Left lung (tissue), 4 donors: ENCODE measurements at regions not wholly inside any gene's neighbourhood (a gene's known extent, or its start where the extent isn't known, plus 50 kb on each side); places are given as distances from the start of the nearest gene placed in this dataset.

Source experiments
- ATAC-seq: fragments of 200-7000 bp; cut with Tn5 transposase; one replicate; pipeline ENCODE4 v1.9.1; 2020; ENCODE audit warnings: moderate library complexity
- DNase-seq, 4 donors: peaks; one replicate each; pipeline ENCODE4 v3.0.0-alpha.2; 2013 to 2020
- H3K27ac ChIP-seq, 2 donors: fragments of 200-600 bp; sonication (generic) in 1 of 2; one replicate each; pipeline versions ENCODE4 v1.5.0 to v1.8.0; 2020 to 2021
- H3K27me3 ChIP-seq, 2 donors: fragments of 200-600 bp; sonication (generic) in 1 of 2; one replicate each; pipeline versions ENCODE4 v1.5.0 to v1.8.0; 2020 to 2021
- H3K36me3 ChIP-seq, 2 donors: fragments of 200-600 bp; sonication (generic) in 1 of 2; one replicate each; pipeline versions ENCODE4 v1.5.0 to v1.8.0; 2020 to 2021
- H3K4me1 ChIP-seq, 2 donors: fragments of 200-600 bp; one replicate each; pipeline ENCODE4 v1.8.0; 2021
- H3K4me3 ChIP-seq, 2 donors: fragments of 200-600 bp; sonication (generic) in 1 of 2; one replicate each; pipeline versions ENCODE4 v1.5.0 to v1.8.0; 2020 to 2021; ENCODE audit warnings: mild to moderate bottlenecking in 1 of 2
- H3K9me3 ChIP-seq, 2 donors: fragments of 200-600 bp; sonication (generic) in 1 of 2; one replicate each; pipeline versions ENCODE4 v1.5.0 to v1.8.0; 2020 to 2021
- intact Hi-C, 2 donors: fragments of 100-400 bp; cut with DNase I; formaldehyde crosslinking; loops; one replicate each; pipeline versions ENCODE4 v1.11.2 to v1.14.2; 2022
- TF ChIP-seq, protein P1 (sequence below), 2 donors: fragments of 200-600 bp; sonication (generic) in 1 of 2; IDR thresholded peaks; one replicate each; pipeline versions ENCODE4 v1.5.0 to v1.8.0; 2021; ENCODE audit warnings: antibody characterized with exemption in 2 of 2
- donor health status: DM: no; HTN: yes; CAD: no.
- donor health status: DM: no; HTN: no; CAD: no.

DNA sequence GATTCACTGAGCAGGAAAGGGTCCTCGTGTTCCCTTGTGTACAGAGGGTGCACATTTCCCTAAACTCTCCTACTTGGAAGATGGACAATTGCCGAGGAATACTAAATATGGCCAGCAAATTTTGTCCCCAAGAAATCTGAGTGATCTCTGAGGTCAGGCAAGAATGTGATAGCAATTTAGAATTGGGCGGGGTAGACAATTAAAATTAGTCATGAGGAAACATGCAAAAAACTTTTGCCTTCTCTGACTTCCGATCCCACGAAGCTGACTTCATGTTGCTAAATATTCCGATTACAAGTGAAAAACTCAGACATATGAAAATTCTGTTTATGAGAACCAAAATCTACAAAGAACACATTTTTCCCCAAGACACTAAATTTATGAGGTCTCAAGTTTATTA lies 453.9 kb upstream of the ZFP42 start:
- intact Hi-C loops: no loop called here
- H3K27me3 ChIP-seq: no peaks in the 10 kb centered on the region
- H3K36me3 ChIP-seq: no peaks in the 10 kb centered on the region
- DNase-seq (no peak), ATAC-seq (no peak)
- H3K4me1 ChIP-seq: no peaks in the 10 kb centered on the region
- TF ChIP-seq, protein P1, sequence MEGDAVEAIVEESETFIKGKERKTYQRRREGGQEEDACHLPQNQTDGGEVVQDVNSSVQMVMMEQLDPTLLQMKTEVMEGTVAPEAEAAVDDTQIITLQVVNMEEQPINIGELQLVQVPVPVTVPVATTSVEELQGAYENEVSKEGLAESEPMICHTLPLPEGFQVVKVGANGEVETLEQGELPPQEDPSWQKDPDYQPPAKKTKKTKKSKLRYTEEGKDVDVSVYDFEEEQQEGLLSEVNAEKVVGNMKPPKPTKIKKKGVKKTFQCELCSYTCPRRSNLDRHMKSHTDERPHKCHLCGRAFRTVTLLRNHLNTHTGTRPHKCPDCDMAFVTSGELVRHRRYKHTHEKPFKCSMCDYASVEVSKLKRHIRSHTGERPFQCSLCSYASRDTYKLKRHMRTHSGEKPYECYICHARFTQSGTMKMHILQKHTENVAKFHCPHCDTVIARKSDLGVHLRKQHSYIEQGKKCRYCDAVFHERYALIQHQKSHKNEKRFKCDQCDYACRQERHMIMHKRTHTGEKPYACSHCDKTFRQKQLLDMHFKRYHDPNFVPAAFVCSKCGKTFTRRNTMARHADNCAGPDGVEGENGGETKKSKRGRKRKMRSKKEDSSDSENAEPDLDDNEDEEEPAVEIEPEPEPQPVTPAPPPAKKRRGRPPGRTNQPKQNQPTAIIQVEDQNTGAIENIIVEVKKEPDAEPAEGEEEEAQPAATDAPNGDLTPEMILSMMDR (IDR thresholded peaks at IDR 0.05): no peak
- no peak overlapping the region for H3K4me3 ChIP-seq
- H3K27ac ChIP-seq: no peak overlapping the region
- no peaks in the 10 kb centered on the region for H3K9me3 ChIP-seq

GRCh38 chr4:187544461-187545053 lies 451.0 kb upstream of the ZFP42 start:
- Histone ChIP-seq H3K4me1 (no peaks in the 10 kb centered on the region), H3K27me3 (no peaks in the 10 kb centered on the region), H3K27ac (no peak overlapping the region), H3K4me3 (no peak overlapping the region), H3K36me3 (no peaks in the 10 kb centered on the region), H3K9me3 (no peaks in the 10 kb centered on the region)
- intact Hi-C loops: no loop called here
- ATAC-seq (no peak), DNase-seq (no peak)
- TF ChIP-seq, protein P1 (IDR thresholded peaks at IDR 0.05): no peak

- intact Hi-C loops: no loop called here
- Histone ChIP-seq H3K4me3 (no peak overlapping the region), H3K9me3 (peaks cover 0 to 4% of the 10 kb centered on the region in 2 donors), H3K4me1 (no peaks in the 10 kb centered on the region), H3K27ac (no peak overlapping the region), H3K36me3 (no peaks in the 10 kb centered on the region), H3K27me3 (no peaks in the 10 kb centered on the region)
- ATAC-seq (peak; percentile 74), DNase-seq (peak in 2 of 4 donors; percentile 35 to 73)
- TF ChIP-seq, protein P1 (IDR thresholded peaks at IDR 0.05): no peak
Measured at GRCh38 chr4:187547316-187547715, 448.3 kb upstream of the ZFP42 start.

DNA sequence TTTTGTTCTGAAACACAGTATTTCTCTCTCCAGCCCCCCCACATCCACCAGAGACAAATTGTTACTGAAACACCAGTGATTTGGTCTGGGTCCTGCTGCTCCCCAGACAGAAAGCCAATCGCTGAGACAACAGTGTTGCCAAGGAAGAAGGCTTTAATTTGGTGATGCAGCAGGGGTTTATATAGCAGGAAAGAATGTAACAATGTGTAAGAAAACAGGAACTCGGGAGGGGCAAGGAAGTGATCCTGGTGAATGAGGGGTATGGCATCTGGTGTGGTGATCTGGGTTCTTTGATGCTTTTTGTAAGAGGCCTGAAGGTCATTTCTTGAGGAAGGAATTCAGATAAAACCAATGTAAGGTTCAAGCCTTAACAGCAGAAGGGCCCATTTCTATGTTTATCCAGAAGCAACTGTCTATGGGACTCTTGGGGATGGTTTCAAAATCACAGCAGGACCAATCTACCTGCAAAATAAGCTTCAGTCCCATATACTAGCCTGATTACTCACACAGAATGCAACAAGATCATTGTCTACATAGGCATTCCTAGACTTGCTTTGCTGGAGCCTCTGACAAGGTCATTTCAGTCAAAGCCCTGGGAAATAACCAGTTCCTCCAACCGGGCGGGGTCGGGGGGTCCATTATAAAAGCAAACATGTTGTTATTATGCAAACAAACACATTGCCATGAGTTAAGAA lies 445.2 kb upstream of the ZFP42 start:
- TF ChIP-seq, protein P1 (IDR thresholded peaks at IDR 0.05): no peak
- intact Hi-C loops: no loop called here

DNA sequence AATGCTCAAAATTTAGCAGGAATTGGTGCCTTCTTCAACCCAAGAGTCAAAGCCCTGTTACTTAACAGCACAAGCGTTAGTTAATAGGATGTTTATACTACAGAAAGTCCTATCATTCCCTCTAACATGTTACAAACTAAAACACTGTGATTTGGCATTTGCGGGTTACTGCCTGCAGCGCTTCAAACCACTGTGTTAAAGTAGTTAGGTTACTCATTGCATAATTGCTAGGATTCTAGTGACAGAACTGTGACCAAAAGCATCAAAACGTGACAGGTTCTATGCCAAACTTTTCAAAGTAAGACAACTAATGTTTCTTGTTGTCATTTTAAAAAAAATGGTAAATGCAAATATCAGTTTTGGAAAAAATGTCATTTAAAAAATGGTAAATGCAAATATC lies 442.8 kb upstream of the ZFP42 start:
- H3K4me3 ChIP-seq: no peak overlapping the region
- H3K4me1 ChIP-seq: no peaks in the 10 kb centered on the region
- DNase-seq (no peak), ATAC-seq (no peak)
- H3K9me3 ChIP-seq: peaks cover 0 to 9% of the 10 kb centered on the region in 2 donors
- TF ChIP-seq, protein P1 (IDR thresholded peaks at IDR 0.05): no peak
- no peaks in the 10 kb centered on the region for H3K27me3 ChIP-seq
- H3K27ac ChIP-seq: no peak overlapping the region
- intact Hi-C loops: no loop called here
- H3K36me3 ChIP-seq: no peaks in the 10 kb centered on the region

More for the DNA sequence above, 445.2 kb upstream of the ZFP42 start:
- ATAC-seq (no peak), DNase-seq (no peak)
- no peaks in the 10 kb centered on the region for H3K36me3 ChIP-seq
- H3K4me1 ChIP-seq: no peaks in the 10 kb centered on the region
- H3K4me3 ChIP-seq: no peak overlapping the region
- no peak overlapping the region for H3K27ac ChIP-seq
- H3K9me3 ChIP-seq: peaks cover 0 to 4% of the 10 kb centered on the region in 2 donors
- H3K27me3 ChIP-seq: no peaks in the 10 kb centered on the region
